ENCODE measurements at regions not wholly inside any gene's neighbourhood (a gene's known extent, or its start where the extent isn't known, plus 50 kb on each side); places are given as distances from the start of the nearest gene placed in this dataset.
"Not testable (repeated sequence)": the region's sequence is repeated elsewhere in the genome, so short reads cannot be mapped to it uniquely, and the experiment has no call there.

GRCh38 chr12:124675881-124676713 is 108.7 kb upstream of the NCOR2 start:
- FAIRE-seq, result no peak

GRCh38 chr12:124674937-124675336 is 107.5 kb upstream of the NCOR2 start:
- FAIRE-seq, result no peak
- DNase-seq (ENCODE audit: insufficient read length, low spot score), result no peak

More at GRCh38 chr12:124675881-124676713, 108.7 kb upstream of the NCOR2 start:
- no peak for DNase-seq (ENCODE audit: insufficient read length, low spot score)

- DNase-seq (ENCODE audit: insufficient read length, low spot score) (no peak), FAIRE-seq (no peak)
These were observed 106.6 kb upstream of the NCOR2 start for GRCh38 chr12:124673801-124674617.

- not testable (repeated sequence) for DNase-seq (ENCODE audit: insufficient read length, low spot score)
These were observed 101.9 kb upstream of the NCOR2 start for GRCh38 chr12:124669271-124669721.

GRCh38 chr12:124668602-124669001 is 101.2 kb upstream of the NCOR2 start:
- no peak for DNase-seq (ENCODE audit: insufficient read length, low spot score)
- FAIRE-seq, result no peak

More at GRCh38 chr12:124669271-124669721, 101.9 kb upstream of the NCOR2 start:
- not testable (repeated sequence) for FAIRE-seq

- no peak for FAIRE-seq
- no peak for DNase-seq (ENCODE audit: insufficient read length, low spot score)
These were observed 100.3 kb upstream of the NCOR2 start for GRCh38 chr12:124667506-124668326.

- DNase-seq (ENCODE audit: insufficient read length, low spot score) (no peak), FAIRE-seq (no peak)
These were observed 99.4 kb upstream of the NCOR2 start for GRCh38 chr12:124666722-124667259.

GRCh38 chr12:124665511-124665910 is 98.1 kb upstream of the NCOR2 start:
- no peak for FAIRE-seq

GRCh38 chr12:124664395-124665111 is 97.1 kb upstream of the NCOR2 start:
- FAIRE-seq, result no peak
- DNase-seq (ENCODE audit: insufficient read length, low spot score), result no peak

More at GRCh38 chr12:124665511-124665910, 98.1 kb upstream of the NCOR2 start:
- DNase-seq (ENCODE audit: insufficient read length, low spot score), result no peak

- FAIRE-seq (no peak), DNase-seq (ENCODE audit: insufficient read length, low spot score) (no peak)
These were observed 96.5 kb upstream of the NCOR2 start for GRCh38 chr12:124663771-124664366.

- DNase-seq (ENCODE audit: insufficient read length, low spot score) (no peak), FAIRE-seq (no peak)
These were observed 95.8 kb upstream of the NCOR2 start for GRCh38 chr12:124663206-124663605.

GRCh38 chr12:124661341-124661740 is 93.9 kb upstream of the NCOR2 start:
- DNase-seq (ENCODE audit: insufficient read length, low spot score), result no peak
- no peak for FAIRE-seq

GRCh38 chr12:124660851-124661250 is 93.4 kb upstream of the NCOR2 start:
- FAIRE-seq (no peak), DNase-seq (ENCODE audit: insufficient read length, low spot score) (no peak)

- FAIRE-seq (no peak), DNase-seq (ENCODE audit: insufficient read length, low spot score) (no peak)
These were observed 91.5 kb upstream of the NCOR2 start for GRCh38 chr12:124658806-124659402.

GRCh38 chr12:124658302-124658701 is 90.9 kb upstream of the NCOR2 start:
- no peak for FAIRE-seq
- DNase-seq (ENCODE audit: insufficient read length, low spot score), result no peak

GRCh38 chr12:124656947-124657434 is 89.6 kb upstream of the NCOR2 start:
- no peak for DNase-seq (ENCODE audit: insufficient read length, low spot score)
- FAIRE-seq, result no peak

- peak; percentile 49 for DNase-seq (ENCODE audit: insufficient read length, low spot score)
- no peak for FAIRE-seq
These were observed 88.5 kb upstream of the NCOR2 start for GRCh38 chr12:124655698-124656516.

All from HTR-8/SVneo (cell line).